ENCODE measurements at regions not wholly inside any gene's neighbourhood (a gene's known extent, or its start where the extent isn't known, plus 50 kb on each side); places are given as distances from the start of the nearest gene placed in this dataset.

GRCh38 chr13:106744516-106744915 lies 176.6 kb upstream of the ARGLU1 start:
- DNase-seq: no peak

- no peak for DNase-seq
These were observed 170.3 kb upstream of the ARGLU1 start for GRCh38 chr13:106738186-106738678.

- no peak for DNase-seq
These were observed 169.0 kb upstream of the ARGLU1 start for GRCh38 chr13:106736941-106737340.

GRCh38 chr13:106734198-106734597 lies 166.3 kb upstream of the ARGLU1 start:
- DNase-seq: no peak

- no peak for DNase-seq
These were observed 155.1 kb upstream of the ARGLU1 start for GRCh38 chr13:106723036-106723435.

GRCh38 chr13:106722620-106723019 lies 154.7 kb upstream of the ARGLU1 start:
- DNase-seq: no peak

- DNase-seq: no peak
These were observed 153.7 kb upstream of the ARGLU1 start for GRCh38 chr13:106721599-106721998.

GRCh38 chr13:106714271-106714982 lies 146.5 kb upstream of the ARGLU1 start:
- DNase-seq: no peak

- DNase-seq: no peak
These were observed 144.4 kb upstream of the ARGLU1 start for GRCh38 chr13:106712381-106712780.

GRCh38 chr13:106710266-106710665 lies 142.3 kb upstream of the ARGLU1 start:
- no peak for DNase-seq

GRCh38 chr13:106709522-106709921 lies 141.6 kb upstream of the ARGLU1 start:
- DNase-seq: no peak

- no peak for DNase-seq
These were observed 134.6 kb upstream of the ARGLU1 start for GRCh38 chr13:106702505-106702904.

GRCh38 chr13:106701771-106702341 lies 133.9 kb upstream of the ARGLU1 start:
- DNase-seq: no peak

GRCh38 chr13:106700439-106700838 lies 132.5 kb upstream of the ARGLU1 start:
- no peak for DNase-seq

GRCh38 chr13:106700007-106700406 lies 132.1 kb upstream of the ARGLU1 start:
- no peak for DNase-seq

GRCh38 chr13:106699311-106699710 lies 131.4 kb upstream of the ARGLU1 start:
- DNase-seq: no peak

- no peak for DNase-seq
These were observed 128.8 kb upstream of the ARGLU1 start for GRCh38 chr13:106696719-106697118.

GRCh38 chr13:106696140-106696539 lies 128.2 kb upstream of the ARGLU1 start:
- DNase-seq: no peak

- DNase-seq: no peak
These were observed 127.2 kb upstream of the ARGLU1 start for GRCh38 chr13:106695139-106695538.

- DNase-seq: no peak
These were observed 123.9 kb upstream of the ARGLU1 start for GRCh38 chr13:106691861-106692260.

- DNase-seq: no peak
These were observed 123.4 kb upstream of the ARGLU1 start for GRCh38 chr13:106691341-106691740.

- no peak for DNase-seq
These were observed 122.8 kb upstream of the ARGLU1 start for GRCh38 chr13:106690779-106691178.

GRCh38 chr13:106689906-106690305 lies 122.0 kb upstream of the ARGLU1 start:
- no peak for DNase-seq

- DNase-seq: no peak
These were observed 121.0 kb upstream of the ARGLU1 start for GRCh38 chr13:106688940-106689339.

- DNase-seq: no peak
These were observed 118.2 kb upstream of the ARGLU1 start for GRCh38 chr13:106686163-106686562.
